ENCODE measurements at regions not wholly inside any gene's neighbourhood (a gene's known extent, or its start where the extent isn't known, plus 50 kb on each side); places are given as distances from the start of the nearest gene placed in this dataset.

DNA sequence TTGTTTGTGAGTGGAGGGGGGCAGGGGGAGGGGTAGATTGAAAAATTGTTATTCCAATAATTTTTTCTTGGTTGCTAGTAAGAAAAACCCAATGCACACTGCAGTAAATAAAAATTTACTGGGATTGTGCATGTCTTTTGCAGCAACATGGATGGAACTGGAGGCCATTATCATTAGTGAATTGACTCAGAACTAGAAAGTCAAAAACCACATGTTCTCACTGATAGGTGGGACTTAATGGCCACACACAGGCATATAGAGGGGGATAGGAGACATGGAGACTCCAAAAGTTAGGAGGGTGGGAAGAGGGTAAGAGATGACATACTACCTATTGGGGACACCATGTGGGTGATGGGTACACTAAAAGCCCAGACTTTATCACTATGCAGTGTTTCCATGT, 67.2 kb downstream of the BUB3 start:
- no peaks in the 10 kb centered on the region for H4K20me1 ChIP-seq (ENCODE audit: insufficient read depth, low read length, poor library complexity, severe bottlenecking)
- no peaks in the 10 kb centered on the region for H3K9me2 ChIP-seq (replicated peaks; ENCODE audit: low read depth, low read length)
- H3F3A ChIP-seq (ENCODE audit: low read depth), result no peaks in the 10 kb centered on the region
- H3K79me2 ChIP-seq (ENCODE audit: insufficient read depth, low read length), result no peaks in the 10 kb centered on the region
- H3K9ac ChIP-seq (ENCODE audit: low read depth, low read length, poor library complexity, severe bottlenecking), result no peak overlapping the region
- no peak overlapping the region for H3K4me2 ChIP-seq (ENCODE audit: low read depth, low read length, poor library complexity, severe bottlenecking)
- H3K4me1 ChIP-seq (ENCODE audit: insufficient read depth, low read length, poor library complexity, severe bottlenecking), result no peaks in the 10 kb centered on the region
- no peak overlapping the region for H3K4me3 ChIP-seq (ENCODE audit: low read length, poor library complexity, severe bottlenecking)
- no peak overlapping the region for H2AFZ ChIP-seq (ENCODE audit: low read length)
- no peak for TF ChIP-seq EZH2phosphoT487 (IDR thresholded peaks at IDR 0.05; ENCODE audit: borderline replicate concordance)
- TF ChIP-seq, protein P1, sequence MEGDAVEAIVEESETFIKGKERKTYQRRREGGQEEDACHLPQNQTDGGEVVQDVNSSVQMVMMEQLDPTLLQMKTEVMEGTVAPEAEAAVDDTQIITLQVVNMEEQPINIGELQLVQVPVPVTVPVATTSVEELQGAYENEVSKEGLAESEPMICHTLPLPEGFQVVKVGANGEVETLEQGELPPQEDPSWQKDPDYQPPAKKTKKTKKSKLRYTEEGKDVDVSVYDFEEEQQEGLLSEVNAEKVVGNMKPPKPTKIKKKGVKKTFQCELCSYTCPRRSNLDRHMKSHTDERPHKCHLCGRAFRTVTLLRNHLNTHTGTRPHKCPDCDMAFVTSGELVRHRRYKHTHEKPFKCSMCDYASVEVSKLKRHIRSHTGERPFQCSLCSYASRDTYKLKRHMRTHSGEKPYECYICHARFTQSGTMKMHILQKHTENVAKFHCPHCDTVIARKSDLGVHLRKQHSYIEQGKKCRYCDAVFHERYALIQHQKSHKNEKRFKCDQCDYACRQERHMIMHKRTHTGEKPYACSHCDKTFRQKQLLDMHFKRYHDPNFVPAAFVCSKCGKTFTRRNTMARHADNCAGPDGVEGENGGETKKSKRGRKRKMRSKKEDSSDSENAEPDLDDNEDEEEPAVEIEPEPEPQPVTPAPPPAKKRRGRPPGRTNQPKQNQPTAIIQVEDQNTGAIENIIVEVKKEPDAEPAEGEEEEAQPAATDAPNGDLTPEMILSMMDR (conservative IDR thresholded peaks at IDR 0.05; ENCODE audit: low read length), result no peak
- H3K9me3 ChIP-seq (ENCODE audit: insufficient read depth, low read depth, low read length), result 0 out of 2 replicates have a peak, but pooled peaks cover under 1% of the 10 kb centered on the region
- no peaks in the 10 kb centered on the region for H3K36me3 ChIP-seq (ENCODE audit: insufficient read depth, low read length)
- no peaks in the 10 kb centered on the region for H3K27me3 ChIP-seq (ENCODE audit: insufficient read depth, low read length, poor library complexity, severe bottlenecking)

DNA sequence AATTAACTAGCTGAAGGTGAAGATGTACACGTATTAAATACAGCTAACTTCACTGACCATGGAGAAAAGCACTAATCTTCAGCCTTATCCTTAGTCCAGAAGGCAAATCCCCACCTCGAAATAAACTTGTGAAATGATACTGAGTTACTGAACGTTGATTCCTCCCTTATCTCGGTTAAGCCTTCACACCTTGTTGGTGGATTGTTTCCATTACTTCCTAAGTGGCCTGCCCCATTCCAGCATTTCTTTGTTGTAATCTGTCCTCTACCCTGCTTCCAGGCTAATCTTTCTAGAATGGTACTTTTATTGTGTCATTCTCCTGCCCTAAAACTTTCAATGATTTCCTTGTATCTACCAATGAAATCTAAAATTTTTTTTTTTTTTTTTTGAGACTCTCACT, 68.6 kb downstream of the BUB3 start:
- H3K9me3 ChIP-seq (ENCODE audit: insufficient read depth, low read depth, low read length), result no peaks in the 10 kb centered on the region
- no peaks in the 10 kb centered on the region for H3K4me1 ChIP-seq (ENCODE audit: insufficient read depth, low read length, poor library complexity, severe bottlenecking)
- H3K9me2 ChIP-seq (replicated peaks; ENCODE audit: low read depth, low read length), result no peaks in the 10 kb centered on the region
- no peaks in the 10 kb centered on the region for H3K79me2 ChIP-seq (ENCODE audit: insufficient read depth, low read length)
- no peak overlapping the region for H2AFZ ChIP-seq (ENCODE audit: low read length)
- H3K36me3 ChIP-seq (ENCODE audit: insufficient read depth, low read length), result no peaks in the 10 kb centered on the region
- H4K20me1 ChIP-seq (ENCODE audit: insufficient read depth, low read length, poor library complexity, severe bottlenecking), result no peaks in the 10 kb centered on the region
- no peaks in the 10 kb centered on the region for H3F3A ChIP-seq (ENCODE audit: low read depth)
- H3K27me3 ChIP-seq (ENCODE audit: insufficient read depth, low read length, poor library complexity, severe bottlenecking), result no peaks in the 10 kb centered on the region
- no peak overlapping the region for H3K4me3 ChIP-seq (ENCODE audit: low read length, poor library complexity, severe bottlenecking)
- H3K4me2 ChIP-seq (ENCODE audit: low read depth, low read length, poor library complexity, severe bottlenecking), result no peak overlapping the region
- TF ChIP-seq EZH2phosphoT487 (IDR thresholded peaks at IDR 0.05; ENCODE audit: borderline replicate concordance), result no peak
- TF ChIP-seq, protein P1 (conservative IDR thresholded peaks at IDR 0.05; ENCODE audit: low read length), result no peak
- no peak overlapping the region for H3K9ac ChIP-seq (ENCODE audit: low read depth, low read length, poor library complexity, severe bottlenecking)

DNA sequence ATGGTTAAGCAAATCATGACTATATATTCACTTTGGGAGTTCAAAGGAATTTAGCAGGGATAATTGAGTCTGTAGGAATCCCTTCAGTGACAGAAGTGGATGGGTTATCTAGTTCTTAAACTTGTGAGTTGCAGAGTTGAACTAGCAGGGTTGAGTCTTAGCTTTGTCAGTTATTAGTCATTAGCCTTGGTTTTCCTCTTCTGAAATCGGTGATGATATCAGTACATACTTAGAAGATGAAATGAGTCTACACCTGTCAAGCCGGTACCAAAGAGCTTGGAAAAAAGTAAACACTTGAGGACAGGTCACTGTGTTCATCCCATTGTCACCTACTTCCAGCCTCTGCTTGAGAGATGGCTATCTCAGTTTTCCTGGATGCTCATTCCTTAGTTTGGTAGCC, 73.5 kb downstream of the BUB3 start:
- no peaks in the 10 kb centered on the region for H4K20me1 ChIP-seq (ENCODE audit: insufficient read depth, low read length, poor library complexity, severe bottlenecking)

More for the DNA sequence above, 73.5 kb downstream of the BUB3 start:
- Histone ChIP-seq H3F3A (ENCODE audit: low read depth) (no peaks in the 10 kb centered on the region), H3K36me3 (ENCODE audit: insufficient read depth, low read length) (peaks cover 3% of the 10 kb centered on the region; the same call in 1 of the 2 replicates), H3K79me2 (ENCODE audit: insufficient read depth, low read length) (no peaks in the 10 kb centered on the region), H3K9ac (ENCODE audit: low read depth, low read length, poor library complexity, severe bottlenecking) (no peak overlapping the region), H3K9me3 (ENCODE audit: insufficient read depth, low read depth, low read length) (no peaks in the 10 kb centered on the region), H3K4me2 (ENCODE audit: low read depth, low read length, poor library complexity, severe bottlenecking) (no peak overlapping the region), H3K9me2 (replicated peaks; ENCODE audit: low read depth, low read length) (no peaks in the 10 kb centered on the region), H3K4me3 (ENCODE audit: low read length, poor library complexity, severe bottlenecking) (no peak overlapping the region), H3K4me1 (ENCODE audit: insufficient read depth, low read length, poor library complexity, severe bottlenecking) (no peaks in the 10 kb centered on the region), H2AFZ (ENCODE audit: low read length) (no peak overlapping the region), H3K27me3 (ENCODE audit: insufficient read depth, low read length, poor library complexity, severe bottlenecking) (no peaks in the 10 kb centered on the region)
- no peak for TF ChIP-seq EZH2phosphoT487 (IDR thresholded peaks at IDR 0.05; ENCODE audit: borderline replicate concordance)
- TF ChIP-seq, protein P1 (conservative IDR thresholded peaks at IDR 0.05; ENCODE audit: low read length), result no peak
